DOHH2 (cell line): ENCODE measurements at regions not wholly inside any gene's neighbourhood (a gene's known extent, or its start where the extent isn't known, plus 50 kb on each side); places are given as distances from the start of the nearest gene placed in this dataset.

Experiments used
- H3F3A ChIP-seq: fragments of 200-600 bp; sonication (generic), shearing (Covaris generic); 2 replicates; pipeline ENCODE4 v1.6.0; 2016; ENCODE audit warnings: antibody characterized with exemption, mild to moderate bottlenecking; ENCODE audit not compliant: control insufficient read depth, insufficient read depth
- H3K27ac ChIP-seq: fragments of 200-600 bp; sonication (generic); 2 replicates; pipeline ENCODE4 v1.5.1; 2014; ENCODE audit warnings: low read depth, mild to moderate bottlenecking, low read length, moderate library complexity
- H3K27me3 ChIP-seq: fragments of 200-600 bp; sonication (generic); 2 replicates; pipeline ENCODE4 v1.6.1; 2014; ENCODE audit warnings: mild to moderate bottlenecking, low read length, mixed read lengths; ENCODE audit not compliant: control insufficient read depth
- H3K36me3 ChIP-seq: fragments of 200-600 bp; sonication (generic); 2 replicates; pipeline ENCODE4 v1.6.1; 2014; ENCODE audit warnings: mild to moderate bottlenecking, low read length, moderate library complexity, mixed read lengths; ENCODE audit not compliant: control insufficient read depth
- H3K4me1 ChIP-seq: fragments of 200-600 bp; sonication (generic); 2 replicates; pipeline ENCODE4 v1.6.1; 2014; ENCODE audit warnings: mild to moderate bottlenecking, low read length, mixed read lengths; ENCODE audit not compliant: control insufficient read depth
- H3K4me2 ChIP-seq: fragments of 200-600 bp; sonication (generic); 2 replicates; pipeline ENCODE4 v1.6.0; 2014; ENCODE audit warnings: mild to moderate bottlenecking, low read length, moderate library complexity
- H3K4me3 ChIP-seq: fragments of 200-600 bp; sonication (generic); 2 replicates; pipeline ENCODE4 v1.5.1; 2014; ENCODE audit warnings: mild to moderate bottlenecking, low read length, mixed read lengths
- H3K79me2 ChIP-seq: fragments of 200-600 bp; sonication (generic); 2 replicates; pipeline ENCODE4 v1.6.1; 2014; ENCODE audit warnings: mild to moderate bottlenecking, low read length, mixed read lengths; ENCODE audit not compliant: control insufficient read depth
- H3K9me2 ChIP-seq: fragments of 200-600 bp; sonication (generic); replicated peaks from 2 replicates; pipeline ENCODE4 v1.6.1; 2014; ENCODE audit warnings: mild to moderate bottlenecking, low read length, mixed read lengths; ENCODE audit not compliant: control insufficient read depth
- H3K9me3 ChIP-seq: fragments of 200-600 bp; sonication (generic); 2 replicates; pipeline ENCODE4 v1.6.1; 2014; ENCODE audit warnings: antibody characterized with exemption, low read length, mixed read lengths; ENCODE audit not compliant: control insufficient read depth, insufficient read depth
- H4K20me1 ChIP-seq: fragments of 200-600 bp; sonication (generic); 2 replicates; pipeline ENCODE4 v1.6.0; 2014; ENCODE audit warnings: low read depth, mild to moderate bottlenecking, antibody characterized with exemption, low read length, moderate library complexity; ENCODE audit not compliant: control insufficient read depth, insufficient read depth
- CTCF ChIP-seq: fragments of 200-600 bp; sonication (generic); IDR thresholded peaks from one replicate; pipeline ENCODE4 v1.5.1; 2014; ENCODE audit warnings: antibody characterized with exemption, mild to moderate bottlenecking, low read depth, low read length; ENCODE audit not compliant: poor library complexity, severe bottlenecking
- EZH2phosphoT487 ChIP-seq: fragments of 200-600 bp; sonication (generic); IDR thresholded peaks from 2 replicates; pipeline ENCODE4 v1.6.1; 2017; ENCODE audit warnings: borderline replicate concordance, mild to moderate bottlenecking, antibody characterized with exemption, low read length, moderate library complexity, mixed read lengths

- no peaks in the 10 kb centered on the region for H3K9me2 ChIP-seq
- no peaks in the 10 kb centered on the region for H4K20me1 ChIP-seq
- no peaks in the 10 kb centered on the region for H3K79me2 ChIP-seq
- no peak overlapping the region for H3K4me3 ChIP-seq
- TF ChIP-seq EZH2phosphoT487 (no peak), CTCF (no peak)
- H3K9me3 ChIP-seq = no peaks in the 10 kb centered on the region
- no peaks in the 10 kb centered on the region for H3K27me3 ChIP-seq
- H3K27ac ChIP-seq = no peak overlapping the region
- no peaks in the 10 kb centered on the region for H3K4me1 ChIP-seq
- no peaks in the 10 kb centered on the region for H3K36me3 ChIP-seq
- H3F3A ChIP-seq = peaks cover 3% of the 10 kb centered on the region
- no peak overlapping the region for H3K4me2 ChIP-seq
These were observed 74.8 kb upstream of the ST3GAL6 start for GRCh38 chr3:98688363-98688762.

- Histone ChIP-seq H3K4me2 (no peak overlapping the region), H3K36me3 (no peaks in the 10 kb centered on the region), H3K27ac (no peak overlapping the region), H3K79me2 (no peaks in the 10 kb centered on the region), H4K20me1 (no peaks in the 10 kb centered on the region), H3K27me3 (no peaks in the 10 kb centered on the region), H3K4me3 (no peak overlapping the region), H3K9me3 (no peaks in the 10 kb centered on the region), H3F3A (peaks cover 3% of the 10 kb centered on the region), H3K4me1 (no peaks in the 10 kb centered on the region), H3K9me2 (no peaks in the 10 kb centered on the region)
- TF ChIP-seq EZH2phosphoT487 = no peak
- no peak for TF ChIP-seq CTCF
These were observed 72.3 kb upstream of the ST3GAL6 start for GRCh38 chr3:98690876-98691275.

GRCh38 chr3:98691897-98692296 is 71.2 kb upstream of the ST3GAL6 start:
- Histone ChIP-seq H4K20me1 (no peaks in the 10 kb centered on the region), H3K9me3 (no peaks in the 10 kb centered on the region), H3K79me2 (no peaks in the 10 kb centered on the region), H3K27ac (no peak overlapping the region), H3K4me2 (no peak overlapping the region), H3K27me3 (no peaks in the 10 kb centered on the region), H3K9me2 (no peaks in the 10 kb centered on the region), H3K4me3 (no peak overlapping the region), H3K36me3 (no peaks in the 10 kb centered on the region), H3F3A (peaks cover 3% of the 10 kb centered on the region), H3K4me1 (no peaks in the 10 kb centered on the region)
- no peak for TF ChIP-seq CTCF
- TF ChIP-seq EZH2phosphoT487 = no peak
